ENCODE measurements at regions not wholly inside any gene's neighbourhood (a gene's known extent, or its start where the extent isn't known, plus 50 kb on each side); places are given as distances from the start of the nearest gene placed in this dataset.

GRCh38 chr4:114488301-114488982 lies 110.2 kb upstream of the UGT8 start:
- Histone ChIP-seq H3K36me3 (no peaks in the 10 kb centered on the region), H3K4me3 (no peak overlapping the region), H3K27me3 (no peaks in the 10 kb centered on the region), H3K27ac (no peak overlapping the region), H3K4me1 (no peaks in the 10 kb centered on the region), H3K9me3 (no peaks in the 10 kb centered on the region)
- TF ChIP-seq CTCF (IDR thresholded peaks at IDR 0.05): no peak
- DNase-seq (no peak), ATAC-seq (peak; percentile 33)
- intact Hi-C loops (cut with DNase I): no loop called here

- Histone ChIP-seq H3K27ac (no peak overlapping the region), H3K4me3 (no peak overlapping the region), H3K9me3 (no peaks in the 10 kb centered on the region), H3K27me3 (no peaks in the 10 kb centered on the region), H3K4me1 (no peaks in the 10 kb centered on the region), H3K36me3 (no peaks in the 10 kb centered on the region)
- intact Hi-C loops (cut with DNase I): no loop called here
- DNase-seq (no peak), ATAC-seq (no peak)
- no peak for TF ChIP-seq CTCF (IDR thresholded peaks at IDR 0.05)
Measured at GRCh38 chr4:114494246-114494803, 104.3 kb upstream of the UGT8 start.

- no peak for TF ChIP-seq CTCF (IDR thresholded peaks at IDR 0.05)
- no peaks in the 10 kb centered on the region for H3K9me3 ChIP-seq
- no peak overlapping the region for H3K27ac ChIP-seq
- H3K27me3 ChIP-seq: no peaks in the 10 kb centered on the region
- no peak for ATAC-seq
- no peaks in the 10 kb centered on the region for H3K4me1 ChIP-seq
- no peaks in the 10 kb centered on the region for H3K36me3 ChIP-seq
- no peak overlapping the region for H3K4me3 ChIP-seq
- DNase-seq: no peak
- intact Hi-C loops (cut with DNase I): no loop called here
Measured at GRCh38 chr4:114495471-114495928, 103.1 kb upstream of the UGT8 start.

GRCh38 chr4:114497116-114497515 lies 101.5 kb upstream of the UGT8 start:
- no peak for ATAC-seq
- Histone ChIP-seq H3K9me3 (no peaks in the 10 kb centered on the region), H3K4me3 (no peak overlapping the region), H3K27ac (no peak overlapping the region), H3K36me3 (no peaks in the 10 kb centered on the region), H3K4me1 (no peaks in the 10 kb centered on the region), H3K27me3 (no peaks in the 10 kb centered on the region)
- no peak for DNase-seq
- TF ChIP-seq CTCF (IDR thresholded peaks at IDR 0.05): no peak
- intact Hi-C loops (cut with DNase I): no loop called here

GRCh38 chr4:114509340-114509739 lies 89.3 kb upstream of the UGT8 start:
- no peak for TF ChIP-seq CTCF (IDR thresholded peaks at IDR 0.05)
- no peaks in the 10 kb centered on the region for H3K27me3 ChIP-seq

More at GRCh38 chr4:114509340-114509739, 89.3 kb upstream of the UGT8 start:
- H3K36me3 ChIP-seq: no peaks in the 10 kb centered on the region
- H3K4me1 ChIP-seq: no peaks in the 10 kb centered on the region
- no peak overlapping the region for H3K4me3 ChIP-seq
- no peak overlapping the region for H3K27ac ChIP-seq
- no peaks in the 10 kb centered on the region for H3K9me3 ChIP-seq
- intact Hi-C loops (cut with DNase I): no loop called here
- ATAC-seq (no peak), DNase-seq (no peak)
